A549 (cell line): ENCODE measurements at regions not wholly inside any gene's neighbourhood (a gene's known extent, or its start where the extent isn't known, plus 50 kb on each side); places are given as distances from the start of the nearest gene placed in this dataset.

Experiments used
- ATAC-seq, 2 experiments: fragments of 200-7000 bp in 1 of 2; fragments of >200 bp in 1 of 2; cut with Nextera tagmentation in 1 of 2; cut with Tn5 transposase in 1 of 2; 3 replicates each; pipeline versions ENCODE4 v1.8.0 to v1.9.1; 2018 to 2020; ENCODE audit warnings: mild to moderate bottlenecking in 1 of 2, moderate library complexity in 1 of 2
- CTCF ChIA-PET: fragments of 300-600 bp; sonication (Branson Sonifier 250); formaldehyde crosslinking; extraction: SDS; loops from one replicate; lab custom pipeline; 2021; ENCODE audit warnings: antibody characterized with exemption, inconsistent platforms; lab: Yijun Ruan, JAX
- POLR2A ChIA-PET: fragments of 350-600 bp; formaldehyde crosslinking; extraction: SDS; loops from one replicate; lab custom pipeline; 2021; ENCODE audit warnings: antibody characterized with exemption, inconsistent platforms; lab: Yijun Ruan, JAX
- DNase-seq, 2 experiments: peaks; one replicate each; pipeline versions ENCODE4 v3.0.0 to v3.0.0-alpha.2; 2011 to 2016; ENCODE audit warnings: low read depth in 1 of 2, low spot score in 1 of 2
- FAIRE-seq: peaks from 2 replicates; lab custom pipeline; 2011; peaks lifted over from hg19 to GRCh38; lab: Jason Lieb, UNC
- H3K27ac ChIP-seq, 2 experiments: fragments of >200 bp; sonication (Bioruptor Twin); formaldehyde crosslinking; 3 replicates each; pipeline ENCODE4 v1.5.1; 2016 to 2017
- H3K4me1 ChIP-seq: fragments of >200 bp; sonication (Bioruptor Twin); formaldehyde crosslinking; 3 replicates; pipeline ENCODE4 v1.6.1; 2016
- H3K4me2 ChIP-seq: fragments of >200 bp; sonication (Bioruptor Twin); formaldehyde crosslinking; 3 replicates; pipeline ENCODE4 v1.6.1; 2016
- H3K4me3 ChIP-seq: fragments of >200 bp; sonication (Bioruptor Twin); formaldehyde crosslinking; 3 replicates; pipeline ENCODE4 v1.5.1; 2016
- H3K9me3 ChIP-seq: fragments of >200 bp; sonication (Bioruptor Twin); formaldehyde crosslinking; 3 replicates; pipeline ENCODE4 v1.6.1; 2016
- BCL3 ChIP-seq: fragments of >200 bp; sonication (Bioruptor Twin); formaldehyde crosslinking; IDR thresholded peaks from 3 replicates; pipeline ENCODE4 v1.6.1; 2016
- CBX8 ChIP-seq: fragments of 200-600 bp; sonication (generic); IDR thresholded peaks from 2 replicates; pipeline ENCODE4 v1.6.1; 2016
- CEBPB ChIP-seq, 2 experiments: fragments of >200 bp in 1 of 2; sonication (Bioruptor Twin) in 1 of 2; formaldehyde crosslinking in 1 of 2; IDR thresholded peaks; 2 replicates each; pipeline ENCODE4 v1.6.1; 2012 to 2016
- CHD2 ChIP-seq: fragments of 150-350 bp; IDR thresholded peaks from 2 replicates; pipeline ENCODE4 v1.6.1; 2014; ENCODE audit warnings: low read length; ENCODE audit not compliant: partially characterized antibody
- CTCF ChIP-seq: fragments of >200 bp; sonication (Bioruptor Twin); formaldehyde crosslinking; IDR thresholded peaks from 3 replicates; pipeline ENCODE4 v1.5.1; 2016
- E2F6 ChIP-seq: IDR thresholded peaks from 2 replicates; pipeline ENCODE4 v1.6.1; 2012; ENCODE audit warnings: low read depth, borderline replicate concordance
- EHF ChIP-seq: fragments of 250-450 bp; sonication (Bioruptor Pico); IDR thresholded peaks from 2 replicates; pipeline ENCODE4 v1.5.0; 2020; ENCODE audit warnings: mild to moderate bottlenecking
- EHMT2 ChIP-seq: fragments of 200-600 bp; sonication (generic); IDR thresholded peaks from 2 replicates; pipeline ENCODE4 v1.6.1; 2016; ENCODE audit warnings: antibody characterized with exemption, low read depth, mild to moderate bottlenecking, moderate library complexity
- ELK1 ChIP-seq: fragments of 150-350 bp; IDR thresholded peaks from 2 replicates; pipeline ENCODE4 v1.6.1; 2014; ENCODE audit warnings: low read depth, mild to moderate bottlenecking, low read length
- GATA3 ChIP-seq: IDR thresholded peaks from 2 replicates; pipeline ENCODE4 v1.6.1; 2012; ENCODE audit warnings: borderline replicate concordance
- HDAC2 ChIP-seq: fragments of 200-600 bp; sonication (generic); IDR thresholded peaks from 2 replicates; pipeline ENCODE4 v1.6.1; 2016
- HMGXB4 ChIP-seq: fragments of 250-450 bp; sonication (Bioruptor Pico); IDR thresholded peaks from 2 replicates; pipeline ENCODE4 v1.5.0; 2021; ENCODE audit warnings: mild to moderate bottlenecking, moderate library complexity, borderline replicate concordance
- JUN ChIP-seq, 2 experiments: fragments of >200 bp; sonication (Bioruptor Twin); formaldehyde crosslinking; IDR thresholded peaks; 2 replicates in 1 of 2; 3 replicates in 1 of 2; pipeline ENCODE4 v1.6.1; 2016 to 2017
- KDM1A ChIP-seq: fragments of 200-600 bp; sonication (generic); IDR thresholded peaks from 2 replicates; pipeline ENCODE4 v1.6.1; 2016; ENCODE audit warnings: low read depth, mild to moderate bottlenecking
- MAFK ChIP-seq: fragments of 450-650 bp; IDR thresholded peaks from 2 replicates; pipeline ENCODE4 v1.6.1; 2014; ENCODE audit not compliant: partially characterized antibody
- MAZ ChIP-seq: fragments of 150-350 bp; IDR thresholded peaks from 2 replicates; pipeline ENCODE4 v1.6.1; 2014; ENCODE audit warnings: antibody characterized with exemption, low read depth, low read length, borderline replicate concordance
- MYC ChIP-seq: IDR thresholded peaks from 2 replicates; pipeline ENCODE4 v1.6.1; 2012; ENCODE audit warnings: mild to moderate bottlenecking, inconsistent platforms, low read length, improper control_type of control experiment, borderline replicate concordance
- POLR2A ChIP-seq: IDR thresholded peaks from 2 replicates; pipeline ENCODE4 v1.6.1; 2012; ENCODE audit warnings: mild to moderate bottlenecking, low read length
- POLR2AphosphoS2 ChIP-seq: conservative IDR thresholded peaks from 2 replicates; pipeline ENCODE4 v1.6.1; 2012; ENCODE audit warnings: low read length, improper control_type of control experiment, inconsistent platforms
- RARB ChIP-seq: fragments of 250-450 bp; sonication (Bioruptor Pico); IDR thresholded peaks from 2 replicates; pipeline ENCODE4 v1.8.0; 2021; ENCODE audit warnings: mild to moderate bottlenecking, moderate library complexity
- RCOR1 ChIP-seq: fragments of 150-350 bp; IDR thresholded peaks from 2 replicates; pipeline ENCODE4 v1.6.1; 2014; ENCODE audit warnings: antibody characterized with exemption, low read length, low read depth
- REST ChIP-seq: fragments of 200-600 bp; sonication (generic); IDR thresholded peaks from 2 replicates; pipeline ENCODE4 v1.6.1; 2016; ENCODE audit warnings: antibody characterized with exemption, mild to moderate bottlenecking, moderate library complexity
- RFX5 ChIP-seq: fragments of 450-650 bp; IDR thresholded peaks from 2 replicates; pipeline ENCODE4 v1.7.1; 2014; ENCODE audit warnings: antibody characterized with exemption, mild to moderate bottlenecking, moderate library complexity
- RNF2 ChIP-seq: fragments of 200-600 bp; sonication (generic); IDR thresholded peaks from 2 replicates; pipeline ENCODE4 v1.6.1; 2016; ENCODE audit warnings: low read depth, mild to moderate bottlenecking, antibody characterized with exemption, moderate library complexity, borderline replicate concordance
- SREBF2 ChIP-seq: fragments of 450-650 bp; IDR thresholded peaks from 2 replicates; pipeline ENCODE4 v1.6.1; 2014; ENCODE audit warnings: mild to moderate bottlenecking, moderate library complexity
- ZC3H11A ChIP-seq: fragments of 450-650 bp; IDR thresholded peaks from 2 replicates; pipeline ENCODE4 v1.6.1; 2014; ENCODE audit warnings: antibody characterized with exemption, mild to moderate bottlenecking
- ZFP36 ChIP-seq: fragments of 450-650 bp; IDR thresholded peaks from 2 replicates; pipeline ENCODE4 v1.6.1; 2014; ENCODE audit warnings: borderline replicate concordance; ENCODE audit not compliant: partially characterized antibody
- ZNF302 ChIP-seq: fragments of 250-450 bp; sonication (Bioruptor Pico); IDR thresholded peaks from 2 replicates; pipeline ENCODE4 v1.9.0; 2021; ENCODE audit warnings: inconsistent platforms, mild to moderate bottlenecking, moderate library complexity
- ZSCAN20 ChIP-seq: fragments of 250-450 bp; sonication (Bioruptor Pico); IDR thresholded peaks from 2 replicates; pipeline ENCODE4 v1.8.0; 2022; ENCODE audit warnings: mild to moderate bottlenecking, moderate library complexity
- WGBS: methylation state at CpG from one replicate; pipeline ENCODE4 v1.1.6; 2017; ENCODE audit errors: missing lambda C conversion rate; 5-methylcytosine and 5-hydroxymethylcytosine counted together

- WGBS: 66% methylated on average over 4 of the region's 4 CpGs
- H3K4me2 ChIP-seq: no peak overlapping the region
- ChIA-PET POLR2A (no interaction called here), CTCF (no interaction called here)
- FAIRE-seq: no peak
- no peak for DNase-seq
- H3K4me3 ChIP-seq: no peak overlapping the region
- TF ChIP-seq ZFP36 (no peak), HDAC2 (no peak), CBX8 (no peak), ZSCAN20 (CRISPR knock-in tag) (no peak), MYC (no peak), JUN (IDR thresholded peaks at IDR 0.05) (no peak), GATA3 (no peak), MAFK (no peak), RFX5 (no peak), RARB (CRISPR knock-in tag) (no peak), REST (no peak), RNF2 (no peak)
- H3K4me1 ChIP-seq: no peaks in the 10 kb centered on the region
- H3K27ac ChIP-seq: no peak overlapping the region
- no peaks in the 10 kb centered on the region for H3K9me3 ChIP-seq
- no peak for ATAC-seq
Observed at GRCh38 chr9:79781263-79781662, 209.5 kb downstream of the TLE4 start.

GRCh38 chr9:79780559-79780958 lies 208.8 kb downstream of the TLE4 start:
- POLR2A ChIA-PET: no interaction called here
- Histone ChIP-seq H3K4me3 (no peak overlapping the region), H3K4me2 (no peak overlapping the region), H3K27ac (no peak overlapping the region), H3K4me1 (no peaks in the 10 kb centered on the region), H3K9me3 (no peaks in the 10 kb centered on the region)
- DNase-seq (no peak), ATAC-seq (no peak), FAIRE-seq (no peak)
- CTCF ChIA-PET: no interaction called here
- 34% methylated on average over 3 of the region's 3 CpGs for WGBS
- TF ChIP-seq KDM1A: no peak
- no peak for TF ChIP-seq MAZ
- no peak for TF ChIP-seq ZNF302 (CRISPR knock-in tag)
- TF ChIP-seq HMGXB4: no peak
- no peak for TF ChIP-seq GATA3
- no peak for TF ChIP-seq CHD2
- no peak for TF ChIP-seq ZC3H11A
- no peak for TF ChIP-seq EHF (CRISPR knock-in tag)
- no peak for TF ChIP-seq CTCF
- no peak for TF ChIP-seq POLR2AphosphoS2
- TF ChIP-seq SREBF2: no peak
- no peak for TF ChIP-seq E2F6
- no peak for TF ChIP-seq CEBPB (IDR thresholded peaks at IDR 0.05)
- no peak for TF ChIP-seq EHMT2
- no peak for TF ChIP-seq BCL3
- TF ChIP-seq ELK1: no peak
- no peak for TF ChIP-seq POLR2A
- no peak for TF ChIP-seq JUN (IDR thresholded peaks at IDR 0.05)
- no peak for TF ChIP-seq RCOR1
